WTC11 (cell line): ENCODE measurements at regions not wholly inside any gene's neighbourhood (a gene's known extent, or its start where the extent isn't known, plus 50 kb on each side); places are given as distances from the start of the nearest gene placed in this dataset.
A peak's percentile ranks its signal among the peaks of the same experiment; 100 is the strongest.

Source experiments
- ATAC-seq: fragments of 200-7000 bp; cut with Tn5 transposase; 2 replicates; pipeline ENCODE4 v1.10.0; 2021; ENCODE audit warnings: mild to moderate bottlenecking, moderate library complexity
- CTCF ChIA-PET: fragments of 300-600 bp; sonication (Branson Sonifier 250); formaldehyde crosslinking; loops from one replicate; lab custom pipeline; 2021; ENCODE audit warnings: antibody characterized with exemption; lab: Charles Lee
- POLR2A ChIA-PET: fragments of 350-600 bp; sonication (Branson Sonifier 250); formaldehyde crosslinking; loops from one replicate; lab custom pipeline; 2021; ENCODE audit warnings: antibody characterized with exemption; lab: Charles Lee
- DNase-seq: peaks from one replicate; pipeline ENCODE4 v3.0.0; 2021; ENCODE audit warnings: low spot score
- H3K27ac Mint-ChIP-seq: 2 replicates; pipeline ENCODE4 v1.8.0; 2021; ENCODE audit warnings: mixed read lengths
- H3K27me3 Mint-ChIP-seq: 2 replicates; pipeline ENCODE4 v1.8.0; 2021; ENCODE audit warnings: low read depth, mild to moderate bottlenecking, moderate library complexity, mixed read lengths
- H3K36me3 Mint-ChIP-seq: 2 replicates; pipeline ENCODE4 v1.8.0; 2021; ENCODE audit warnings: mixed read lengths
- H3K4me1 Mint-ChIP-seq: 2 replicates; pipeline ENCODE4 v1.8.0; 2022; ENCODE audit warnings: mixed read lengths
- H3K4me3 Mint-ChIP-seq: 2 replicates; pipeline ENCODE4 v1.8.0; 2021; ENCODE audit warnings: mild to moderate bottlenecking, moderate library complexity, mixed read lengths
- H3K9me3 Mint-ChIP-seq: 2 replicates; pipeline ENCODE4 v1.8.0; 2021; ENCODE audit warnings: mixed read lengths
- AR ChIP-seq: fragments of 250-450 bp; sonication (Bioruptor Pico); IDR thresholded peaks from 2 replicates; pipeline ENCODE4 v1.9.0; 2021; ENCODE audit warnings: mild to moderate bottlenecking
- CREB1 ChIP-seq: sonication (generic); formaldehyde crosslinking; IDR thresholded peaks from 2 replicates; pipeline ENCODE4 v1.8.0; 2023; ENCODE audit warnings: mild to moderate bottlenecking, missing genetic modification reagents
- E2F1 ChIP-seq: sonication (generic); formaldehyde crosslinking; IDR thresholded peaks from 2 replicates; pipeline ENCODE4 v1.8.0; 2022; ENCODE audit warnings: mild to moderate bottlenecking, missing genetic modification reagents
- EMX1 ChIP-seq: fragments of 250-450 bp; sonication (Bioruptor Pico); IDR thresholded peaks from 2 replicates; pipeline ENCODE4 v1.8.0; 2021; ENCODE audit warnings: mild to moderate bottlenecking
- FOXK1 ChIP-seq: sonication (generic); formaldehyde crosslinking; IDR thresholded peaks from 2 replicates; pipeline ENCODE4 v1.8.0; 2022; ENCODE audit warnings: mild to moderate bottlenecking, moderate library complexity, missing genetic modification reagents
- FOXP4 ChIP-seq: sonication (generic); formaldehyde crosslinking; IDR thresholded peaks from 2 replicates; pipeline ENCODE4 v1.8.0; 2022; ENCODE audit warnings: mild to moderate bottlenecking, missing genetic modification reagents
- NR2C2 ChIP-seq: sonication (generic); formaldehyde crosslinking; IDR thresholded peaks from 2 replicates; pipeline ENCODE4 v1.8.0; 2022; ENCODE audit warnings: mild to moderate bottlenecking, missing genetic modification reagents
- OVOL2 ChIP-seq: fragments of 250-450 bp; sonication (Bioruptor Pico); IDR thresholded peaks from 2 replicates; pipeline ENCODE4 v1.9.0; 2021; ENCODE audit warnings: mild to moderate bottlenecking, borderline replicate concordance
- ZNF232 ChIP-seq: sonication (generic); formaldehyde crosslinking; IDR thresholded peaks from 2 replicates; pipeline ENCODE4 v1.8.0; 2022; ENCODE audit warnings: mild to moderate bottlenecking, missing genetic modification reagents
- ZNF425 ChIP-seq: fragments of 250-450 bp; sonication (Bioruptor Pico); conservative IDR thresholded peaks from 2 replicates; pipeline ENCODE4 v1.9.0; 2021; ENCODE audit warnings: mild to moderate bottlenecking
- TF ChIP-seq, protein P1 (sequence below): sonication (generic); formaldehyde crosslinking; IDR thresholded peaks from 2 replicates; pipeline ENCODE4 v1.8.1; 2023; ENCODE audit warnings: mild to moderate bottlenecking, missing genetic modification reagents, borderline replicate concordance
- TF ChIP-seq, protein P2 (sequence below): fragments of 250-450 bp; sonication (Bioruptor Pico); IDR thresholded peaks from 2 replicates; pipeline ENCODE4 v1.8.0; 2021; ENCODE audit warnings: mild to moderate bottlenecking

DNA sequence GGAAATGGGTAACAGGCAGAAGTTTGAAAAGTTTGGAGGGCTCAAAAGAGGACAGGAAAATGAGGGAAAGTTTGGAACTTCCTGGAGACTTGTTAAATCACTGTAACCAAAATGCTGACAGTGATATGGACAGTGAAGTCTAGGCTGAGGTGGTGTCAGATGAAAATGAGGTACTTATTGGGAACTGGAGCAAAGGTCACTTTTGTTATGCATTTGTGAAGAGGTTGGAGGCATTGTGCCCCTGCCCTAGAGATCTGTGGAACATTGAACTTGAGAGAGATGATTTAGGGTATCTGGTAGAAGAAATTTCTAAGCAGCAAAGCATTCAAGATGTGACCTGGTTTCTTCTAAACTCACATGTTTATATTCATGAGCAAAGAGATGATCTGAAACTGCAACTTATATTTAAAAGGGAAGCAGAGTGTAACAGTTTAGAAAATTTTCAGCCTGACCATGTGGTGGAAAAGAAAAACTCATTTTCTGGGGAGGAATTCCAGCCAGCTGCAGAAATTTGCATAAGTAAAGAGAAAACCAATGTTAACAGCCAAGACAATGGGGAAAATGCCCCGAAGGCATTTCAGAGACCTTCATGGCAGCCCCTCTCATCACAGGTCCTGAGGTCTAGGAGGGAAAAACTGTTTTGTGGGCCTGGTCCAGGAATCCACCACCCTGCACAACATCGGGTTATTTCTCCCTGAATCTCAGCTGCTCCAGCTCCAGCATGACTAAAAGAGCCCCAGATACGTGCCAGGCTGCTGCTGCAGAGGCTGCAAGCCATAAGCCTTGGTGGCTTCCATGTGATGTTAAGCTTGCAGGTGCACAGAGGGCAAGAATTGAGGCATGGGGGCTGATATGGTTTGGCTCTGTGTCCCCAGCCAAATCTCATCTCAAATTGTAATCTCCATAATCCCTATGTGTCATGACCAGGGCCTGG, 632.5 kb upstream of the GNPDA2 start:
- H3K9me3 Mint-ChIP-seq = peaks cover 44% of the 10 kb centered on the region
- DNase-seq = peak; percentile 26
- ATAC-seq = peak; percentile 83
- no peak overlapping the region for H3K4me3 Mint-ChIP-seq
- TF ChIP-seq NR2C2 (CRISPR knock-in tag) = no peak
- H3K27ac Mint-ChIP-seq = peak overlapping the region; percentile 20; the same call in 1 of the 2 replicates
- peaks cover 2% of the 10 kb centered on the region; the same call in 1 of the 2 replicates for H3K27me3 Mint-ChIP-seq
- POLR2A ChIA-PET = no interaction called here
- peaks cover 13% of the 10 kb centered on the region for H3K4me1 Mint-ChIP-seq
- peaks cover 39% of the 10 kb centered on the region for H3K36me3 Mint-ChIP-seq
- CTCF ChIA-PET = no interaction called here

DNA sequence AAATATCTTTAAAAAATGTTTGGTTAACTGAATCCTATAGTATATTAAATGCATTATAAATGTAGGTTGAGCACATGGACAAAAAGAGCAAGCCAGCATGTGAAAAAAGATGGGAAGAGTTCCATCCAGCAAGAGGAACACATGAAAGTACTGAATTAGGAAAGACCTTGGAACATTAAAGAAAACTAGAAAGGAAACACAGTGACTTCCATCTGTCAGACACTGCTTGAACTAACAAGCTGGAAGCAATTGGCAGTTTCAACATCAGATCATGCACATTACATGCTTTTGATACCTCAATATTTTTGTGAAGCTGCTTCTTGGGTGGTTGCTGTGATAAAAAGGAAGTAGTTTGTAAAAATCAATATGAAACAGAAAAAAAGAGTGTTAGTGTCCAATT, 626.8 kb upstream of the GNPDA2 start:
- ChIA-PET POLR2A (no interaction called here), CTCF (no interaction called here)
- DNase-seq (no peak), ATAC-seq (no peak)
- Mint-ChIP-seq H3K4me3 (no peak overlapping the region), H3K27me3 (no peaks in the 10 kb centered on the region), H3K4me1 (peaks cover 8% of the 10 kb centered on the region), H3K36me3 (peaks cover 1% of the 10 kb centered on the region), H3K9me3 (peaks cover under 1% of the 10 kb centered on the region), H3K27ac (no peak overlapping the region)
- no peak for TF ChIP-seq FOXP4 (CRISPR knock-in tag)
- no peak for TF ChIP-seq OVOL2
- TF ChIP-seq CREB1 (CRISPR knock-in tag) = no peak
- TF ChIP-seq ZNF425 (CRISPR knock-in tag) = no peak
- TF ChIP-seq, protein P1, sequence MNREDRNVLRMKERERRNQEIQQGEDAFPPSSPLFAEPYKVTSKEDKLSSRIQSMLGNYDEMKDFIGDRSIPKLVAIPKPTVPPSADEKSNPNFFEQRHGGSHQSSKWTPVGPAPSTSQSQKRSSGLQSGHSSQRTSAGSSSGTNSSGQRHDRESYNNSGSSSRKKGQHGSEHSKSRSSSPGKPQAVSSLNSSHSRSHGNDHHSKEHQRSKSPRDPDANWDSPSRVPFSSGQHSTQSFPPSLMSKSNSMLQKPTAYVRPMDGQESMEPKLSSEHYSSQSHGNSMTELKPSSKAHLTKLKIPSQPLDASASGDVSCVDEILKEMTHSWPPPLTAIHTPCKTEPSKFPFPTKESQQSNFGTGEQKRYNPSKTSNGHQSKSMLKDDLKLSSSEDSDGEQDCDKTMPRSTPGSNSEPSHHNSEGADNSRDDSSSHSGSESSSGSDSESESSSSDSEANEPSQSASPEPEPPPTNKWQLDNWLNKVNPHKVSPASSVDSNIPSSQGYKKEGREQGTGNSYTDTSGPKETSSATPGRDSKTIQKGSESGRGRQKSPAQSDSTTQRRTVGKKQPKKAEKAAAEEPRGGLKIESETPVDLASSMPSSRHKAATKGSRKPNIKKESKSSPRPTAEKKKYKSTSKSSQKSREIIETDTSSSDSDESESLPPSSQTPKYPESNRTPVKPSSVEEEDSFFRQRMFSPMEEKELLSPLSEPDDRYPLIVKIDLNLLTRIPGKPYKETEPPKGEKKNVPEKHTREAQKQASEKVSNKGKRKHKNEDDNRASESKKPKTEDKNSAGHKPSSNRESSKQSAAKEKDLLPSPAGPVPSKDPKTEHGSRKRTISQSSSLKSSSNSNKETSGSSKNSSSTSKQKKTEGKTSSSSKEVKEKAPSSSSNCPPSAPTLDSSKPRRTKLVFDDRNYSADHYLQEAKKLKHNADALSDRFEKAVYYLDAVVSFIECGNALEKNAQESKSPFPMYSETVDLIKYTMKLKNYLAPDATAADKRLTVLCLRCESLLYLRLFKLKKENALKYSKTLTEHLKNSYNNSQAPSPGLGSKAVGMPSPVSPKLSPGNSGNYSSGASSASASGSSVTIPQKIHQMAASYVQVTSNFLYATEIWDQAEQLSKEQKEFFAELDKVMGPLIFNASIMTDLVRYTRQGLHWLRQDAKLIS (CRISPR knock-in tag) = no peak

- Mint-ChIP-seq H3K9me3 (no peaks in the 10 kb centered on the region; the same call in 1 of the 2 replicates), H3K27me3 (no peaks in the 10 kb centered on the region), H3K4me3 (no peak overlapping the region), H3K27ac (peak overlapping the region; percentile 90; the same call in 1 of the 2 replicates), H3K4me1 (peaks cover 32% of the 10 kb centered on the region), H3K36me3 (no peaks in the 10 kb centered on the region)
- DNase-seq (no peak), ATAC-seq (no peak)
- ChIA-PET CTCF (no interaction called here), POLR2A (no interaction called here)
- TF ChIP-seq CREB1 (CRISPR knock-in tag) = no peak
- no peak for TF ChIP-seq EMX1 (CRISPR knock-in tag)
- TF ChIP-seq ZNF232 (CRISPR knock-in tag) = no peak
These were observed 624.1 kb upstream of the GNPDA2 start for GRCh38 chr4:45350438-45350837.

DNA sequence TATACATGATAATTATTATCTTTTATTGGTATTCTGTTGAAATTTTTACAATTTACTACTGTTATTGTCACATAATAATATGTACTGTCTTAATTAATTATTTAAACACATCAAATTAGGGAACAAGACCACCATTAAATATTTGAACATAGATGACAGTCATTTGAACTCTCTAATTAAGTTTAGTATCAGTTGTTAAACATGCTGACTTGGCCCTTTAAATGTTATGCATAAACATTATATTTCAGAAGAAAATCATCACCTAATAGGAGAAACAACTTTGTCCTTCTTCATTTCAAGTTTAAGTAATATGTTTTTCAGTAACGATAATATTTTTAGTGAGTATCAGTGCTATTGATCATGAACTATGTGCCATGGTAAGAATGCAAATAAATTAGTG, 623.5 kb upstream of the GNPDA2 start:
- peaks cover 37% of the 10 kb centered on the region for H3K4me1 Mint-ChIP-seq
- POLR2A ChIA-PET = no interaction called here
- no peaks in the 10 kb centered on the region for H3K27me3 Mint-ChIP-seq
- no peak overlapping the region for H3K4me3 Mint-ChIP-seq
- no peak for ATAC-seq
- no peak for DNase-seq
- no peaks in the 10 kb centered on the region for H3K36me3 Mint-ChIP-seq
- no peak overlapping the region for H3K27ac Mint-ChIP-seq
- CTCF ChIA-PET = no interaction called here
- no peaks in the 10 kb centered on the region; the same call in 1 of the 2 replicates for H3K9me3 Mint-ChIP-seq
- TF ChIP-seq, protein P2, sequence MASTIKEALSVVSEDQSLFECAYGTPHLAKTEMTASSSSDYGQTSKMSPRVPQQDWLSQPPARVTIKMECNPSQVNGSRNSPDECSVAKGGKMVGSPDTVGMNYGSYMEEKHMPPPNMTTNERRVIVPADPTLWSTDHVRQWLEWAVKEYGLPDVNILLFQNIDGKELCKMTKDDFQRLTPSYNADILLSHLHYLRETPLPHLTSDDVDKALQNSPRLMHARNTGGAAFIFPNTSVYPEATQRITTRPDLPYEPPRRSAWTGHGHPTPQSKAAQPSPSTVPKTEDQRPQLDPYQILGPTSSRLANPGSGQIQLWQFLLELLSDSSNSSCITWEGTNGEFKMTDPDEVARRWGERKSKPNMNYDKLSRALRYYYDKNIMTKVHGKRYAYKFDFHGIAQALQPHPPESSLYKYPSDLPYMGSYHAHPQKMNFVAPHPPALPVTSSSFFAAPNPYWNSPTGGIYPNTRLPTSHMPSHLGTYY (CRISPR knock-in tag) = no peak
- TF ChIP-seq FOXK1 (CRISPR knock-in tag) = no peak
- TF ChIP-seq AR = no peak
- TF ChIP-seq E2F1 = no peak
